Spleen (tissue), 11 donors: ENCODE measurements at regions not wholly inside any gene's neighbourhood (a gene's known extent, or its start where the extent isn't known, plus 50 kb on each side); places are given as distances from the start of the nearest gene placed in this dataset.
"Not testable (repeated sequence)": the region's sequence is repeated elsewhere in the genome, so short reads cannot be mapped to it uniquely, and the experiment has no call there.

Experiments used
- DNase-seq: peaks from one replicate; pipeline ENCODE4 v3.0.0-alpha.2; 2020
- H3K27ac ChIP-seq, 8 donors: fragments of 200-600 bp; sonication (generic) in 7 of 8; 1 replicate in 4 of 8; 2 replicates in 4 of 8; pipeline versions ENCODE4 v1.5.0 to v1.8.0; 2016 to 2021; ENCODE audit warnings: inconsistent platforms in 4 of 8, mild to moderate bottlenecking in 4 of 8, moderate library complexity in 1 of 8
- H3K27me3 ChIP-seq, 7 donors: fragments of 200-600 bp; sonication (generic) in 6 of 7; replicated peaks in 1 of 7; 1 replicate in 4 of 7; 2 replicates in 3 of 7; pipeline versions ENCODE4 v1.5.0 to v1.8.0; 2016 to 2021; ENCODE audit warnings: inconsistent platforms in 3 of 7, mild to moderate bottlenecking in 1 of 7
- H3K36me3 ChIP-seq, 6 donors: fragments of 200-600 bp; sonication (generic) in 5 of 6; 1 replicate in 4 of 6; 2 replicates in 2 of 6; pipeline versions ENCODE4 v1.5.0 to v1.8.0; 2016 to 2021; ENCODE audit warnings: inconsistent platforms in 2 of 6
- H3K4me1 ChIP-seq, 6 donors: fragments of 200-600 bp; sonication (generic) in 5 of 6; 1 replicate in 3 of 6; 2 replicates in 3 of 6; pipeline versions ENCODE4 v1.5.0 to v1.8.0; 2016 to 2021; ENCODE audit warnings: inconsistent platforms in 3 of 6
- H3K4me3 ChIP-seq, 8 donors: fragments of 200-600 bp; sonication (generic) in 7 of 8; 1 replicate in 4 of 8; 2 replicates in 4 of 8; pipeline versions ENCODE4 v1.5.0 to v1.8.0; 2016 to 2021; ENCODE audit warnings: inconsistent platforms in 4 of 8, mild to moderate bottlenecking in 4 of 8, moderate library complexity in 2 of 8
- H3K9me3 ChIP-seq, 8 donors: fragments of 200-600 bp; sonication (generic) in 7 of 8; 1 replicate in 4 of 8; 2 replicates in 4 of 8; pipeline versions ENCODE4 v1.5.0 to v1.8.0; 2016 to 2021; ENCODE audit warnings: inconsistent platforms in 4 of 8
- CTCF ChIP-seq, 11 experiments: fragments of 200-600 bp in 7 of 11; fragments of 450-650 bp in 4 of 11; sonication (generic) in 4 of 11; IDR thresholded peaks in 8 of 11; conservative IDR thresholded peaks in 3 of 11; 1 replicate in 7 of 11; 2 replicates in 4 of 11; pipeline versions ENCODE4 v1.4.0 to v1.8.0; 2016 to 2021; ENCODE audit warnings: antibody characterized with exemption in 11 of 11, inconsistent platforms in 4 of 11, mild to moderate bottlenecking in 1 of 11
- POLR2A ChIP-seq, 3 donors: fragments of 450-650 bp; IDR thresholded peaks; one replicate each; pipeline ENCODE4 v1.5.1; 2017; ENCODE audit warnings: antibody characterized with exemption in 3 of 3, mild to moderate bottlenecking in 1 of 3
- POLR2AphosphoS5 ChIP-seq, 3 donors: sonication (generic); formaldehyde crosslinking; IDR thresholded peaks; one replicate each; pipeline ENCODE4 v1.5.1; 2017; ENCODE audit warnings: antibody characterized with exemption in 3 of 3
- WGBS, 5 donors: extraction: QIAGEN DNeasy Blood & Tissue Kit in 3 of 5; methylation state at CpG; one replicate each; pipeline versions ENCODE4 v1.1.5 to v1.1.7; 2013 to 2018; 5-methylcytosine and 5-hydroxymethylcytosine counted together
- intact Hi-C: fragments of 100-400 bp; cut with DNase I; formaldehyde crosslinking; loops from one replicate; pipeline ENCODE4 v1.15.0; 2023; ENCODE audit warnings: low total_unique reads
- donor health status: healthy with polysubstance abuse.
- donor health status: DM: no; HTN: no; CAD: no; lungs with moderate emphysema.
- donor health status: DM: no; HTN: no; CAD: no.
- donor health status: Bipolar disorder and iron deficiency.
- donor health status: healthy.
- donor health status: DM: no; HTN: no; CAD: no.
- donor health status: DM: yes; HTN: yes; CAD: no.

GRCh38 chr12:105444653-105445102, 114.2 kb downstream of the C12orf75 start:
- H3K36me3 ChIP-seq = no peaks in the 10 kb centered on the region
- intact Hi-C loops = no loop called here
- no peaks in the 10 kb centered on the region for H3K4me1 ChIP-seq
- peaks cover 0 to 31% (median 3%) of the 10 kb centered on the region in 7 donors for H3K27me3 ChIP-seq
- no peak for TF ChIP-seq POLR2AphosphoS5 (IDR thresholded peaks at IDR 0.05)
- TF ChIP-seq POLR2A (IDR thresholded peaks at IDR 0.05) = no peak
- no peak for TF ChIP-seq CTCF (IDR thresholded peaks at IDR 0.05 in 8 of 11, conservative IDR thresholded peaks at IDR 0.05 in 3 of 11)
- 39 to 46% (median 41%) methylated on average over 3 of the region's 3 CpGs for WGBS, 5 donors
- no peak overlapping the region for H3K4me3 ChIP-seq
- peaks cover 0 to 8% (median 0%) of the 10 kb centered on the region in 8 donors for H3K9me3 ChIP-seq
- H3K27ac ChIP-seq = no peak overlapping the region
- no peak for DNase-seq

- WGBS, 5 donors = 73 to 88% (median 83%) methylated on average over 3 of the region's 3 CpGs
- Histone ChIP-seq H3K27me3 (peaks cover 0 to 31% (median 3%) of the 10 kb centered on the region in 7 donors), H3K4me1 (no peaks in the 10 kb centered on the region), H3K27ac (no peak overlapping the region), H3K4me3 (no peak overlapping the region), H3K9me3 (peaks cover 0 to 2% (median 0%) of the 10 kb centered on the region in 8 donors), H3K36me3 (no peaks in the 10 kb centered on the region)
- no peak for TF ChIP-seq CTCF (IDR thresholded peaks at IDR 0.05 in 8 of 11, conservative IDR thresholded peaks at IDR 0.05 in 3 of 11)
- no peak for DNase-seq
- intact Hi-C loops = no loop called here
Observed at GRCh38 chr12:105445249-105445648, 114.8 kb downstream of the C12orf75 start.

GRCh38 chr12:105445649-105446048, 115.2 kb downstream of the C12orf75 start:
- intact Hi-C loops = no loop called here
- Histone ChIP-seq H3K36me3 (no peaks in the 10 kb centered on the region), H3K27me3 (peaks cover 0 to 31% (median 3%) of the 10 kb centered on the region in 7 donors), H3K4me3 (no peak overlapping the region), H3K9me3 (no peaks in the 10 kb centered on the region), H3K27ac (no peak overlapping the region), H3K4me1 (no peaks in the 10 kb centered on the region)
- DNase-seq = no peak
- 54 to 82% (median 70%) methylated on average over 1 of the region's 1 CpG for WGBS, 5 donors
- TF ChIP-seq CTCF (IDR thresholded peaks at IDR 0.05 in 8 of 11, conservative IDR thresholded peaks at IDR 0.05 in 3 of 11) = no peak
- no peak for TF ChIP-seq POLR2A (IDR thresholded peaks at IDR 0.05)
- TF ChIP-seq POLR2AphosphoS5 (IDR thresholded peaks at IDR 0.05) = no peak

- H3K4me1 ChIP-seq, H3K9me3 ChIP-seq, H3K27ac ChIP-seq, intact Hi-C loops, H3K36me3 ChIP-seq, H3K4me3 ChIP-seq, DNase-seq: not testable (repeated sequence)
- WGBS, 5 donors = 84 to 98% (median 97%) methylated on average over 2 of the region's 2 CpGs
- H3K27me3 ChIP-seq = peaks cover 0 to 27% (median 3%) of the 10 kb centered on the region in 7 donors
Observed at GRCh38 chr12:105446460-105446859, 116.0 kb downstream of the C12orf75 start.

- Histone ChIP-seq H3K27me3 (peaks cover 0 to 12% (median 0%) of the 10 kb centered on the region in 7 donors), H3K4me3 (no peak overlapping the region), H3K36me3 (no peaks in the 10 kb centered on the region), H3K9me3 (no peaks in the 10 kb centered on the region), H3K27ac (no peak overlapping the region), H3K4me1 (no peaks in the 10 kb centered on the region)
- TF ChIP-seq CTCF (IDR thresholded peaks at IDR 0.05 in 8 of 11, conservative IDR thresholded peaks at IDR 0.05 in 3 of 11) (no peak), POLR2AphosphoS5 (IDR thresholded peaks at IDR 0.05) (no peak), POLR2A (IDR thresholded peaks at IDR 0.05) (no peak)
- 86 to 92% (median 92%) methylated on average over 6 of the region's 6 CpGs for WGBS, 5 donors
- intact Hi-C loops = no loop called here
- DNase-seq = no peak
Observed at GRCh38 chr12:105449431-105449830, 118.9 kb downstream of the C12orf75 start.
